WTC11 (cell line): ENCODE measurements at regions not wholly inside any gene's neighbourhood (a gene's known extent, or its start where the extent isn't known, plus 50 kb on each side); places are given as distances from the start of the nearest gene placed in this dataset.

Experiments
- ATAC-seq: fragments of 200-7000 bp; cut with Tn5 transposase; 2 replicates; pipeline ENCODE4 v1.10.0; 2021; ENCODE audit warnings: mild to moderate bottlenecking, moderate library complexity
- CTCF ChIA-PET: fragments of 300-600 bp; sonication (Branson Sonifier 250); formaldehyde crosslinking; loops from one replicate; lab custom pipeline; 2021; ENCODE audit warnings: antibody characterized with exemption; lab: Charles Lee
- POLR2A ChIA-PET: fragments of 350-600 bp; sonication (Branson Sonifier 250); formaldehyde crosslinking; loops from one replicate; lab custom pipeline; 2021; ENCODE audit warnings: antibody characterized with exemption; lab: Charles Lee
- DNase-seq: peaks from one replicate; pipeline ENCODE4 v3.0.0; 2021; ENCODE audit warnings: low spot score
- H3K27ac Mint-ChIP-seq: 2 replicates; pipeline ENCODE4 v1.8.0; 2021; ENCODE audit warnings: mixed read lengths
- H3K27me3 Mint-ChIP-seq: 2 replicates; pipeline ENCODE4 v1.8.0; 2021; ENCODE audit warnings: low read depth, mild to moderate bottlenecking, moderate library complexity, mixed read lengths
- H3K36me3 Mint-ChIP-seq: 2 replicates; pipeline ENCODE4 v1.8.0; 2021; ENCODE audit warnings: mixed read lengths
- H3K4me1 Mint-ChIP-seq: 2 replicates; pipeline ENCODE4 v1.8.0; 2022; ENCODE audit warnings: mixed read lengths
- H3K4me3 Mint-ChIP-seq: 2 replicates; pipeline ENCODE4 v1.8.0; 2021; ENCODE audit warnings: mild to moderate bottlenecking, moderate library complexity, mixed read lengths
- H3K9me3 Mint-ChIP-seq: 2 replicates; pipeline ENCODE4 v1.8.0; 2021; ENCODE audit warnings: mixed read lengths
- AR ChIP-seq: fragments of 250-450 bp; sonication (Bioruptor Pico); IDR thresholded peaks from 2 replicates; pipeline ENCODE4 v1.9.0; 2021; ENCODE audit warnings: mild to moderate bottlenecking
- ATF2 ChIP-seq: sonication (generic); formaldehyde crosslinking; IDR thresholded peaks from 2 replicates; pipeline ENCODE4 v1.8.1; 2022; ENCODE audit warnings: low read depth, missing genetic modification reagents, borderline replicate concordance
- CREB1 ChIP-seq: sonication (generic); formaldehyde crosslinking; IDR thresholded peaks from 2 replicates; pipeline ENCODE4 v1.8.0; 2023; ENCODE audit warnings: mild to moderate bottlenecking, missing genetic modification reagents
- CREM ChIP-seq: sonication (generic); formaldehyde crosslinking; IDR thresholded peaks from 2 replicates; pipeline ENCODE4 v1.8.1; 2022; ENCODE audit warnings: mild to moderate bottlenecking, missing genetic modification reagents, moderate library complexity
- ETV6 ChIP-seq: sonication (generic); formaldehyde crosslinking; IDR thresholded peaks from 2 replicates; pipeline ENCODE4 v1.8.1; 2022; ENCODE audit warnings: mild to moderate bottlenecking, missing genetic modification reagents
- FOXK1 ChIP-seq: sonication (generic); formaldehyde crosslinking; IDR thresholded peaks from 2 replicates; pipeline ENCODE4 v1.8.0; 2022; ENCODE audit warnings: mild to moderate bottlenecking, moderate library complexity, missing genetic modification reagents
- GRHL2 ChIP-seq: fragments of 250-450 bp; sonication (Bioruptor Pico); IDR thresholded peaks from 2 replicates; pipeline ENCODE4 v1.8.0; 2022; ENCODE audit warnings: mild to moderate bottlenecking, moderate library complexity; ENCODE audit not compliant: insufficient replicate concordance, severe bottlenecking
- HMGXB4 ChIP-seq: sonication (generic); formaldehyde crosslinking; IDR thresholded peaks from 2 replicates; pipeline ENCODE4 v1.8.1; 2023; ENCODE audit warnings: mild to moderate bottlenecking, moderate library complexity, missing genetic modification reagents
- IRF1 ChIP-seq: sonication (generic); formaldehyde crosslinking; IDR thresholded peaks from 2 replicates; pipeline ENCODE4 v1.8.0; 2023; ENCODE audit warnings: missing genetic modification reagents
- IRF2 ChIP-seq: sonication (generic); formaldehyde crosslinking; IDR thresholded peaks from 2 replicates; pipeline ENCODE4 v1.8.0; 2022; ENCODE audit warnings: low read depth, missing genetic modification reagents, borderline replicate concordance
- KAT7 ChIP-seq: sonication (generic); formaldehyde crosslinking; IDR thresholded peaks from 2 replicates; pipeline ENCODE4 v1.8.1; 2023; ENCODE audit warnings: missing genetic modification reagents, mild to moderate bottlenecking, borderline replicate concordance
- MLX ChIP-seq: sonication (generic); formaldehyde crosslinking; IDR thresholded peaks from 2 replicates; pipeline ENCODE4 v1.8.1; 2023; ENCODE audit warnings: mild to moderate bottlenecking, missing genetic modification reagents, moderate library complexity
- NFATC4 ChIP-seq: fragments of 250-450 bp; sonication (Bioruptor Pico); IDR thresholded peaks from 2 replicates; pipeline ENCODE4 v1.9.0; 2021; ENCODE audit warnings: mild to moderate bottlenecking
- PREB ChIP-seq: sonication (generic); formaldehyde crosslinking; IDR thresholded peaks from 2 replicates; pipeline ENCODE4 v1.8.1; 2022; ENCODE audit warnings: mild to moderate bottlenecking, missing genetic modification reagents, moderate library complexity, borderline replicate concordance
- PRRX2 ChIP-seq: fragments of 250-450 bp; sonication (Bioruptor Pico); IDR thresholded peaks from 2 replicates; pipeline ENCODE4 v1.8.0; 2021; ENCODE audit warnings: mild to moderate bottlenecking
- SMAD3 ChIP-seq: sonication (generic); formaldehyde crosslinking; IDR thresholded peaks from 2 replicates; pipeline ENCODE4 v1.8.0; 2022; ENCODE audit warnings: missing genetic modification reagents, mild to moderate bottlenecking, borderline replicate concordance
- SP1 ChIP-seq: sonication (generic); formaldehyde crosslinking; conservative IDR thresholded peaks from 2 replicates; pipeline ENCODE4 v1.8.1; 2022; ENCODE audit warnings: missing genetic modification reagents
- TCF7 ChIP-seq: sonication (generic); formaldehyde crosslinking; IDR thresholded peaks from 2 replicates; pipeline ENCODE4 v1.8.0; 2022; ENCODE audit warnings: mild to moderate bottlenecking, low read depth, missing genetic modification reagents, moderate library complexity
- TEAD1 ChIP-seq: sonication (generic); formaldehyde crosslinking; IDR thresholded peaks from 2 replicates; pipeline ENCODE4 v1.8.0; 2022; ENCODE audit warnings: mild to moderate bottlenecking, missing genetic modification reagents
- TP53 ChIP-seq: sonication (generic); formaldehyde crosslinking; IDR thresholded peaks from 2 replicates; pipeline ENCODE4 v1.8.1; 2023; ENCODE audit warnings: mild to moderate bottlenecking, missing genetic modification reagents
- ZBTB21 ChIP-seq: sonication (generic); formaldehyde crosslinking; IDR thresholded peaks from 2 replicates; pipeline ENCODE4 v1.8.1; 2023; ENCODE audit warnings: mild to moderate bottlenecking, missing genetic modification reagents, borderline replicate concordance
- ZNF219 ChIP-seq: sonication (generic); formaldehyde crosslinking; IDR thresholded peaks from 2 replicates; pipeline ENCODE4 v1.8.0; 2023; ENCODE audit warnings: missing genetic modification reagents, mild to moderate bottlenecking, borderline replicate concordance
- ZNF532 ChIP-seq: fragments of 250-450 bp; sonication (Bioruptor Pico); IDR thresholded peaks from 2 replicates; pipeline ENCODE4 v1.9.0; 2021; ENCODE audit warnings: mild to moderate bottlenecking, borderline replicate concordance

- TF ChIP-seq PREB (CRISPR knock-in tag) = no peak
- no peak for TF ChIP-seq CREB1 (CRISPR knock-in tag)
- no peak for TF ChIP-seq HMGXB4 (CRISPR knock-in tag)
Observed at GRCh38 chrX:120735966-120736365, 106.1 kb upstream of the C1GALT1C1 start (continued).

- POLR2A ChIA-PET = no interaction called here
Observed at GRCh38 chrX:120732879-120733278, 103.0 kb upstream of the C1GALT1C1 start.

More at GRCh38 chrX:120732879-120733278, 103.0 kb upstream of the C1GALT1C1 start:
- DNase-seq = no peak
- peaks cover 10% of the 10 kb centered on the region; the same call in 1 of the 2 replicates for H3K9me3 Mint-ChIP-seq
- no peak overlapping the region for H3K27ac Mint-ChIP-seq
- ATAC-seq = no peak
- H3K36me3 Mint-ChIP-seq = no peaks in the 10 kb centered on the region
- TF ChIP-seq AR (CRISPR knock-in tag) = no peak
- TF ChIP-seq SP1 (CRISPR knock-in tag) = no peak
- TF ChIP-seq KAT7 (CRISPR knock-in tag) = no peak
- TF ChIP-seq IRF1 = no peak
- TF ChIP-seq IRF2 (CRISPR knock-in tag) = no peak
- no peak for TF ChIP-seq TCF7 (CRISPR knock-in tag)
- TF ChIP-seq PRRX2 (CRISPR knock-in tag) = no peak
- TF ChIP-seq ETV6 (CRISPR knock-in tag) = no peak
- TF ChIP-seq GRHL2 = no peak
- no peak for TF ChIP-seq SMAD3 (CRISPR knock-in tag)
- no peak for TF ChIP-seq MLX (CRISPR knock-in tag)
- TF ChIP-seq ZBTB21 (CRISPR knock-in tag) = no peak
- TF ChIP-seq TP53 (CRISPR knock-in tag) = no peak
- TF ChIP-seq ZNF532 (CRISPR knock-in tag) = no peak
- TF ChIP-seq TEAD1 (CRISPR knock-in tag) = no peak
- TF ChIP-seq NFATC4 (CRISPR knock-in tag) = no peak
- TF ChIP-seq CREM (CRISPR knock-in tag) = no peak
- TF ChIP-seq ZNF219 (CRISPR knock-in tag) = no peak
- TF ChIP-seq ATF2 (CRISPR knock-in tag) = no peak
- TF ChIP-seq FOXK1 (CRISPR knock-in tag) = no peak
- H3K4me3 Mint-ChIP-seq = no peak overlapping the region
- peaks cover 13% of the 10 kb centered on the region for H3K27me3 Mint-ChIP-seq
- H3K4me1 Mint-ChIP-seq = peaks cover 2% of the 10 kb centered on the region
- CTCF ChIA-PET = no interaction called here
